K562 (cell line): ENCODE measurements at regions not wholly inside any gene's neighbourhood (a gene's known extent, or its start where the extent isn't known, plus 50 kb on each side); places are given as distances from the start of the nearest gene placed in this dataset.

Source experiments
- ATAC-seq: fragments of 200-7000 bp; cut with Tn5 transposase; 3 replicates; pipeline ENCODE4 v1.9.1; 2020; ENCODE audit warnings: moderate library complexity
- BruUV-seq: library from RNA; stranded (reverse); fragments of 400-500 nt; replicated peaks from 2 replicates; lab custom pipeline; 2021; lab: Mats Ljungman, UMichigan
- CTCF ChIA-PET: fragments of 300-600 bp; formaldehyde crosslinking; extraction: SDS; loops from one replicate; lab custom pipeline; 2021; ENCODE audit warnings: low intra/inter-chr PET ratio; lab: Yijun Ruan, JAX
- POLR2A ChIA-PET: fragments of 300-600, 350-650 bp; sonication (Branson Sonifier 250); formaldehyde crosslinking; extraction: SDS; loops from one replicate; lab custom pipeline; 2021; ENCODE audit warnings: antibody characterized with exemption, inconsistent platforms; lab: Yijun Ruan, JAX
- DNase-seq, 4 experiments: peaks; one replicate each; pipeline versions ENCODE4 v3.0.0 to v3.0.0-alpha.2; 2011 to 2018; ENCODE audit warnings: low spot score in 3 of 4, mixed read lengths in 3 of 4; ENCODE audit errors: extremely low read depth in 1 of 4
- FAIRE-seq: peaks from 2 replicates; lab custom pipeline; 2011; peaks lifted over from hg19 to GRCh38; lab: Jason Lieb, UNC
- H2AFZ ChIP-seq: 2 replicates; pipeline ENCODE4 v1.6.0; 2011; ENCODE audit warnings: low read depth, low read length, control low read depth, inconsistent platforms
- H3K27ac ChIP-seq: fragments of 200-600 bp; 3 replicates; pipeline ENCODE4 v1.8.0; 2011; ENCODE audit warnings: low read depth, mild to moderate bottlenecking, control low read depth, inconsistent platforms, low read length, moderate library complexity, mixed read lengths; ENCODE audit errors: extremely low read depth
- H3K27me3 ChIP-seq, 2 experiments: fragments of 300-600 bp in 1 of 2; 2 replicates in 1 of 2; 3 replicates in 1 of 2; pipeline versions ENCODE4 v1.6.0 to v1.8.0; 2011; ENCODE audit warnings: inconsistent platforms in 2 of 2, low read length in 2 of 2, mild to moderate bottlenecking in 1 of 2, mixed read lengths in 1 of 2, moderate library complexity in 1 of 2; ENCODE audit not compliant: control insufficient read depth in 2 of 2, insufficient read depth in 2 of 2
- H3K36me3 ChIP-seq: fragments of 300-600 bp; 3 replicates; pipeline ENCODE4 v1.8.0; 2011; ENCODE audit warnings: mild to moderate bottlenecking, low read length, inconsistent platforms; ENCODE audit not compliant: control insufficient read depth, insufficient read depth
- H3K4me1 ChIP-seq, 2 experiments: fragments of 200-600 bp in 1 of 2; replicated peaks in 1 of 2; 2 replicates in 1 of 2; 3 replicates in 1 of 2; pipeline versions ENCODE4 v1.5.1 to v1.8.0; 2011; ENCODE audit warnings: inconsistent platforms in 2 of 2, low read length in 2 of 2, mild to moderate bottlenecking in 1 of 2, mixed read lengths in 1 of 2, moderate library complexity in 1 of 2; ENCODE audit not compliant: control insufficient read depth in 2 of 2, insufficient read depth in 2 of 2
- H3K4me2 ChIP-seq: 2 replicates; pipeline ENCODE4 v1.6.1; 2011; ENCODE audit warnings: low read length, control low read depth, inconsistent platforms, mixed read lengths; ENCODE audit not compliant: insufficient read depth
- H3K4me3 ChIP-seq: fragments of 200-600 bp; sonication (generic), shearing (Covaris generic); 2 replicates; pipeline ENCODE4 v1.5.1; 2016; ENCODE audit warnings: control low read depth, inconsistent platforms
- H3K79me2 ChIP-seq: fragments of 200-600 bp; 3 replicates; pipeline ENCODE4 v1.8.0; 2011; ENCODE audit warnings: low read length, inconsistent platforms; ENCODE audit not compliant: control insufficient read depth, insufficient read depth
- H3K9ac ChIP-seq, 2 experiments: 2 replicates each; pipeline versions ENCODE4 v1.6.0 to v1.6.1; 2011; ENCODE audit warnings: low read depth in 2 of 2, low read length in 2 of 2, control low read depth in 1 of 2, inconsistent platforms in 1 of 2, mild to moderate bottlenecking in 1 of 2, mixed read lengths in 1 of 2; ENCODE audit not compliant: insufficient read depth in 1 of 2
- H3K9me1 ChIP-seq: one replicate; pipeline ENCODE4 v1.6.0; 2011; ENCODE audit warnings: inconsistent platforms, mild to moderate bottlenecking, low read length, moderate library complexity; ENCODE audit not compliant: control insufficient read depth, insufficient read depth
- H3K9me3 ChIP-seq: replicated peaks from 2 replicates; pipeline ENCODE4 v1.5.1; 2011; ENCODE audit warnings: low read depth, low read length, inconsistent platforms; ENCODE audit not compliant: control insufficient read depth, insufficient read depth
- H4K20me1 ChIP-seq: replicated peaks from 2 replicates; pipeline ENCODE4 v1.6.1; 2011; ENCODE audit warnings: low read length, inconsistent platforms, mixed read lengths; ENCODE audit not compliant: control insufficient read depth, insufficient read depth
- CHD1 ChIP-seq: fragments of 200-600 bp; sonication (generic); IDR thresholded peaks from one replicate; pipeline ENCODE4 v1.6.1; 2012; ENCODE audit warnings: mild to moderate bottlenecking, moderate library complexity, low read length, inconsistent platforms
- CHD4 ChIP-seq: fragments of 200-600 bp; sonication (generic); IDR thresholded peaks from 3 replicates; pipeline ENCODE4 v1.6.1; 2012; ENCODE audit warnings: low read depth, mild to moderate bottlenecking, mixed read lengths, low read length, inconsistent platforms; ENCODE audit not compliant: insufficient read depth, insufficient replicate concordance, poor library complexity, severe bottlenecking
- CTCF ChIP-seq, 3 experiments: IDR thresholded peaks in 2 of 3; conservative IDR thresholded peaks in 1 of 3; 2 replicates each; pipeline ENCODE4 v1.5.1; 2011 to 2012; ENCODE audit warnings: low read length in 3 of 3, mild to moderate bottlenecking in 3 of 3, control low read depth in 2 of 3, improper control_type of control experiment in 1 of 3, inconsistent platforms in 1 of 3, low read depth in 1 of 3, mixed read lengths in 1 of 3, moderate library complexity in 1 of 3; ENCODE audit not compliant: insufficient read depth in 2 of 3
- LARP7 ChIP-seq: fragments of 450-650 bp; IDR thresholded peaks from 2 replicates; pipeline ENCODE4 v1.6.1; 2016
- LEF1 ChIP-seq: fragments of 450-650 bp; IDR thresholded peaks from 2 replicates; pipeline ENCODE4 v1.6.1; 2016; ENCODE audit warnings: mild to moderate bottlenecking
- PYGO2 ChIP-seq: fragments of 450-650 bp; IDR thresholded peaks from 2 replicates; pipeline ENCODE4 v1.6.1; 2016; ENCODE audit warnings: mild to moderate bottlenecking, missing genetic modification characterization, moderate library complexity, missing compliant biosample characterization
- RAD51 ChIP-seq: fragments of 450-650 bp; IDR thresholded peaks from 2 replicates; pipeline ENCODE4 v1.7.1; 2016; ENCODE audit warnings: low read depth, mild to moderate bottlenecking, borderline replicate concordance
- USF1 ChIP-seq: sonication (generic); formaldehyde crosslinking; IDR thresholded peaks from 2 replicates; pipeline ENCODE4 v1.9.0; 2022; ENCODE audit warnings: mild to moderate bottlenecking, missing genetic modification reagents
- WGBS: fragments of 100-300 bp; shearing (Covaris generic); methylation state at CpG from one replicate; pipeline ENCODE4 v1.1.6; 2016; ENCODE audit warnings: low coverage, mixed read lengths; ENCODE audit not compliant: insufficient coverage; ENCODE audit errors: missing lambda C conversion rate; 5-methylcytosine and 5-hydroxymethylcytosine counted together
- in situ Hi-C: fragments of 300-500 bp; cut with MboI; formaldehyde crosslinking; loops from 4 replicates; pipeline ENCODE4 v1.15.0; 2018; ENCODE audit warnings: inconsistent platforms, mixed read lengths
- intact Hi-C: fragments of 100-400 bp; cut with micrococcal nuclease; formaldehyde crosslinking; loops from 2 replicates; pipeline ENCODE4 v1.14.2; 2022
- TF ChIP-seq, protein P1 (sequence below): sonication (generic); formaldehyde crosslinking; IDR thresholded peaks from 2 replicates; pipeline ENCODE4 v1.5.0; 2020; ENCODE audit warnings: missing genetic modification reagents

DNA sequence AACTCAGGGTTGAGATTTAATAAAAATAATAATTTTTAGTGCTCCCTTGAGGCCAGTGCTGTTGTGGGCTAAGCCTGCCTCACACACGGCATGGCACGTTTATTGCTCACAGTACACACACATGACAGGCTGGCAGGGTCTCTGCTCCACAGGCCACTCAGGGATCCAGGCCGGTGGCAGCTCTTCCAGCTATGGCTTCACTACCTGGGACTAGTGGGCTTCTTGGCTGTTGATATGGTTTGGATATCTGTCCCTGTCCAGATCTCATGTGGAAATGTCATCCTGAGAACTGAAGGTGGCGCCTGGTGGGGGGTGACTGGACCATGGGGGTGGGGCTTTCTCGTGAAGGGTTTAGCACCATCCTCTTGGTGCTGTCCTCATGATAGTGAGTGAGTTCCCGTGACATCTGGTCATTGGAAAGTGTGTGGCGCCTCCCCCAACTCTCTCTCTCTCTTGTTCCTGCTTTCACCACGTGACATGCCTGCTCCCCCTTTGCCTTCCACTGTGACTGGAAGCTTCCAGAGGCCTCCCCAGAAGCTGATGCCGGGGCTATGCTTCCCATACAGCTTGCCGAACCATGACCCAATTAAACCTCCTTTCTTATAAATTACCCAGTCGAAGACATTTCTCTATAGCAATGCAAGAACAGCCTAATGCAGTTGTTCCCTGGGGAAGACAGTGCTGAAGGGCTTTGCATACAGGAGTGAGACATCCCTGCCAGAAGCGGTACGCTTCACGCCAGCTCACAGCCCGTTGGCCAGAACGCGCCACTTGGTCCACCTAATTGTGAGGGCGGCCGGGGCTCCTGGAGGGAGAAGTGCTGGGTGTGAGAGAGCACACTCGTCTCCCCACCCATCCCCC, 226.9 kb upstream of the C1orf174 start:
- Histone ChIP-seq H3K27me3 (peaks cover 28 to 72% of the 10 kb centered on the region in 2 experiments), H3K4me2 (no peak overlapping the region; the same call in 1 of the 2 replicates), H3K9me1 (no peaks in the 10 kb centered on the region), H3K36me3 (no peaks in the 10 kb centered on the region), H3K4me1 (peaks cover 0 to 3% of the 10 kb centered on the region in 2 experiments; a peak in 2 of 5 replicates), H3K9me3 (no peaks in the 10 kb centered on the region), H3K79me2 (no peaks in the 10 kb centered on the region), H3K9ac (no peak overlapping the region), H4K20me1 (peaks cover 9% of the 10 kb centered on the region; the same call in 1 of the 2 replicates), H3K4me3 (no peak overlapping the region), H3K27ac (no peak overlapping the region), H2AFZ (no peak overlapping the region)
- in situ Hi-C loops (no loop called here), intact Hi-C loops (no loop called here)
- TF ChIP-seq CHD4 (no peak), USF1 (CRISPR knock-in tag) (peak; percentile 51), RAD51 (peak; percentile 51; the same call in 1 of the 2 replicates), PYGO2 (tag) (no peak), CHD1 (no peak), CTCF (IDR thresholded peaks at IDR 0.05 in 2 of 3, conservative IDR thresholded peaks at IDR 0.05 in 1 of 3; ENCODE audit: insufficient read depth in 2 of 3, low read depth in 1 of 3, low read length in 3 of 3) (peak in 2 of 3 experiments; percentile 7; a peak in 2 of 6 replicates), LARP7 (no peak), LEF1 (no peak)
- TF ChIP-seq, protein P1, sequence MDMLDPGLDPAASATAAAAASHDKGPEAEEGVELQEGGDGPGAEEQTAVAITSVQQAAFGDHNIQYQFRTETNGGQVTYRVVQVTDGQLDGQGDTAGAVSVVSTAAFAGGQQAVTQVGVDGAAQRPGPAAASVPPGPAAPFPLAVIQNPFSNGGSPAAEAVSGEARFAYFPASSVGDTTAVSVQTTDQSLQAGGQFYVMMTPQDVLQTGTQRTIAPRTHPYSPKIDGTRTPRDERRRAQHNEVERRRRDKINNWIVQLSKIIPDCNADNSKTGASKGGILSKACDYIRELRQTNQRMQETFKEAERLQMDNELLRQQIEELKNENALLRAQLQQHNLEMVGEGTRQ (CRISPR knock-in tag): peak; percentile 27; the same call in 1 of the 2 replicates
- DNase-seq (peak in 3 of 4 experiments; percentile 21 to 31 (median 27)), ATAC-seq (peak; percentile 71), FAIRE-seq (no peak)
- 1% methylated on average over 20 of the region's 20 CpGs for WGBS
- POLR2A ChIA-PET: interaction anchor here (0.6 kb wide), 1 partner anchor 1188 kb away, joined by 3 read pairs; no protein-coding TSS in a partner anchor
- BruUV-seq: no TSS peak
- CTCF ChIA-PET: no interaction called here
